GM12874 (cell line): ENCODE measurements at regions not wholly inside any gene's neighbourhood (a gene's known extent, or its start where the extent isn't known, plus 50 kb on each side); places are given as distances from the start of the nearest gene placed in this dataset.

Experiments used
- TF ChIP-seq, protein P1 (sequence below): IDR thresholded peaks from 2 replicates; pipeline ENCODE4 v1.5.1; 2011; ENCODE audit warnings: low read depth, mild to moderate bottlenecking, control low read depth, low read length, moderate library complexity; ENCODE audit not compliant: insufficient read depth

DNA sequence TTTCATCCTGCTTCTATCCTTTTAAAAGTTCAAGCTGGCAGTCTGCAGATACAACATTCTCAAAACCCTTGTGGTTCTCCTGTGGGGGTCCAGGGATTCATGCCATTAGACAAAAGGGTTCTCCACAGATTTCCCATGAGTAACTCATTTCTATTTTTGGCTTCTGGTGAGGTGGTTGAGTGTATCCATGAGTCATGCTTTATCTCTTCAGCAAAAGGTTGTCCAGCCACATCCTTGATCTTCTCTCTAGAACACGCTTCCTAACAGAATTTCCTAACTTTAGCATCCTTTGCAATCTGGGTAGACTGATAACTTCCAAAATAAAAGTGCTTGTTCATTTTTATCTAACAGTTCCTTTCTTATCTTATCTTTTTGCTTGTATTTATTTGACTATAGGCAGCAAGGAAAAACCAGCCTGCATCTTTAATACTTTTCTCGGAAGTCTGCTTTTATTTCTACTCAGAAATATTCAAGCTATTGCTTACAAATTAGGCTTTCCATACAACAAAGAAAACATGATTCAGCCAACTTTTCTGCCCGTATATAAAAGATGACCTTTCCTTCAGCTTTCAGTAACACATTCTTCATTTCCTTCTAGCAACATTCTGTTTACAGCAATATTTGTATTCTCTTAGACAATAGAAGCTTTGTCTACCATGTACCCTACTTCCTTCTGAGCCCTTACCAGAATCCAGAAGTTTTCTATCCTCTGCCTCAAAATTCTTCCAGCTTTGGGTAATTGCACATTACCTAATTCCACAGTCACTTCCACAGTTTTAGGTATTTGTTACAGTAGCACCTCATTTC, 79.3 kb upstream of the IL6 start:
- TF ChIP-seq, protein P1, sequence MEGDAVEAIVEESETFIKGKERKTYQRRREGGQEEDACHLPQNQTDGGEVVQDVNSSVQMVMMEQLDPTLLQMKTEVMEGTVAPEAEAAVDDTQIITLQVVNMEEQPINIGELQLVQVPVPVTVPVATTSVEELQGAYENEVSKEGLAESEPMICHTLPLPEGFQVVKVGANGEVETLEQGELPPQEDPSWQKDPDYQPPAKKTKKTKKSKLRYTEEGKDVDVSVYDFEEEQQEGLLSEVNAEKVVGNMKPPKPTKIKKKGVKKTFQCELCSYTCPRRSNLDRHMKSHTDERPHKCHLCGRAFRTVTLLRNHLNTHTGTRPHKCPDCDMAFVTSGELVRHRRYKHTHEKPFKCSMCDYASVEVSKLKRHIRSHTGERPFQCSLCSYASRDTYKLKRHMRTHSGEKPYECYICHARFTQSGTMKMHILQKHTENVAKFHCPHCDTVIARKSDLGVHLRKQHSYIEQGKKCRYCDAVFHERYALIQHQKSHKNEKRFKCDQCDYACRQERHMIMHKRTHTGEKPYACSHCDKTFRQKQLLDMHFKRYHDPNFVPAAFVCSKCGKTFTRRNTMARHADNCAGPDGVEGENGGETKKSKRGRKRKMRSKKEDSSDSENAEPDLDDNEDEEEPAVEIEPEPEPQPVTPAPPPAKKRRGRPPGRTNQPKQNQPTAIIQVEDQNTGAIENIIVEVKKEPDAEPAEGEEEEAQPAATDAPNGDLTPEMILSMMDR: no peak

DNA sequence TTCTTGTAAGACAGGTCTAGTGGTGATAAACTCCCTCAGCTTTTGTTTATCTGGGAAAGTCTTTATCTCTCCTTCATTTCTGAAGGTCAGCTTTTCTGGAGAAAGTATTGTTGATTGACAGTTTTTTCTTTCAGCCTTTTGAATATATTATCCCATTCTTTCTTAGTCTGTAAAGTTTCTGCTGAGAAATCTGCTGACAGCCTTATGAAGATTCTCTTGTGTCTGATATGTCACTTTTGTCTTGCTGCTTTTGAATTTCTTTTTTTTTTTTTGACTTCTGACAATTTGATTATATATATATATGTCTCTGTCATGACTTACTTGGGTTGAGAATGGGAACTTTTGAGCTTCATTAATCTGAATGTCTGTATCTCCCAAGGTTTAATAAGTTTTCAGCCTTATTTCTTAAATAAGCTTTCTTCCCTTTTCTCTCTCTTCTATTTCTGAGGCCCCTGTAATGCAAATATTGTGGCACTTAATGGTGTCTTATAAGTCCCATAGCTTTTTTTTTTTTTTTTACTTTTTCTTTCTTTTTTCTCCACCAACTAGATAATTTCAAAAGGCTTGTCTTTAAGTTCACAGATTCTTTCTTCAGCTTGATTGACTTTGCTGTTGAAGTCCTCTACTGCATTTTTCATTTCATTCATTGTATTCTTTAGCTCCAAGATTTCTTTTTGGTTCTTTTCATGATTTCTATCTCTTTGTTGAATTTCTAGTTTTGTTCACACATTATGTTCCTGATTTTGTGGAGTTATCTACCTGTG, 81.4 kb upstream of the IL6 start:
- TF ChIP-seq, protein P1: no peak

- TF ChIP-seq, protein P1: no peak
These were observed 84.5 kb upstream of the IL6 start for GRCh38 chr7:22642454-22642853.

DNA sequence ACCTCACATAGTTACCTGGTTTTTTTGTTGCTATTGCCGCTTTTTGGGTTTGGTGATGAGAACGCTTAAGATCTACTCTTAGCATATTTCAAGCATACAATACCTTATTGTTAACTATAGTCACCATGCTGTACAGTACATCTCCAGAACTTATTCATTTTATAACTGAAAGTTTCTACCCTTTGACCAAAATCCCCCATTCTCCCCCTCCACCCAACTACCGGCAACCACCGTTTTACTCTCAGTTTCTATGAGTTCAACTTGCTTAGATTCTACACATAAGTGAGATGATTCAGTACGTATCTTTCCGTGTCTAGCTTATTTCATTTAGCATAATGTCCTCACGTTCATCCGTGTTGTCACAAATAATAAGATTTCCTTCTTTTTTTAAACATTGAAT, 86.7 kb upstream of the IL6 start:
- TF ChIP-seq, protein P1: no peak

GRCh38 chr7:22639396-22639795, 87.6 kb upstream of the IL6 start:
- TF ChIP-seq, protein P1: no peak

DNA sequence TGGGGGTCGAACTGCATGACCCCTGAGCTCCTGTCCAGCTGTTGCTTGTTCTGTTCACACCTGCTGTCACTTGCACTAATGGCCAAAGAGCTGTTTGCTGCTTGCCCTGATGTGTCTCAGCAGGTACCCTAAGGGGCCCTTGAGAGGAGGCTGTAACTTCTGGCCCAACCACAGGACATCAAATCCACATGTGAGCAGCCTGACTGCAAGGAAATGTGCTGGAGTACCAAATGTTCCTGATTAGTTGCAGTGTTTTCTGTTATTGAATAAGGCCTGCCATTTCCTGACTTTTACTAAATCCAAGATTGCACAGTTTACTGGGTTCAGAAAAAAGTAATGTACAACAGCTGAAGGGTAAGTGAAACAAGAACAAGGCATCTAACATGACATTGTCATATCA, 91.7 kb upstream of the IL6 start:
- TF ChIP-seq, protein P1: no peak

GRCh38 chr7:22633954-22634474, 93.0 kb upstream of the IL6 start:
- TF ChIP-seq, protein P1: no peak
